H1 (cell line): ENCODE measurements at regions not wholly inside any gene's neighbourhood (a gene's known extent, or its start where the extent isn't known, plus 50 kb on each side); places are given as distances from the start of the nearest gene placed in this dataset.

Source experiments
- CBX8 ChIP-seq: fragments of 300-800, 300-1000 bp; sonication (generic); IDR thresholded peaks from 2 replicates; pipeline ENCODE4 v1.7.1; 2016; ENCODE audit warnings: low read depth, low read length, borderline replicate concordance
- CEBPB ChIP-seq: IDR thresholded peaks from 2 replicates; pipeline ENCODE4 v1.6.1; 2012; ENCODE audit warnings: low read depth, low read length
- CREB1 ChIP-seq: IDR thresholded peaks from 2 replicates; pipeline ENCODE4 v1.6.1; 2012; ENCODE audit warnings: inconsistent platforms
- EGR1 ChIP-seq: IDR thresholded peaks from 2 replicates; pipeline ENCODE4 v1.6.1; 2011; ENCODE audit warnings: low read depth, low read length, borderline replicate concordance
- EP300 ChIP-seq, 2 experiments: IDR thresholded peaks; 1 replicate in 1 of 2; 2 replicates in 1 of 2; pipeline ENCODE4 v1.6.1; 2011 to 2012; ENCODE audit warnings: low read depth in 2 of 2, low read length in 2 of 2, mild to moderate bottlenecking in 2 of 2, borderline replicate concordance in 1 of 2, inconsistent platforms in 1 of 2, moderate library complexity in 1 of 2
- GABPA ChIP-seq: IDR thresholded peaks from 2 replicates; pipeline ENCODE4 v1.6.1; 2011; ENCODE audit warnings: mild to moderate bottlenecking, low read length, moderate library complexity, borderline replicate concordance; ENCODE audit not compliant: insufficient read depth
- MAFK ChIP-seq: IDR thresholded peaks from 2 replicates; pipeline ENCODE4 v1.6.1; 2012; ENCODE audit warnings: low read depth, mild to moderate bottlenecking, improper control_type of control experiment, low read length
- POLR2A ChIP-seq, 2 experiments: IDR thresholded peaks; 1 replicate in 1 of 2; 2 replicates in 1 of 2; pipeline ENCODE4 v1.6.1; 2011; ENCODE audit warnings: low read depth in 2 of 2, low read length in 2 of 2, mild to moderate bottlenecking in 2 of 2; ENCODE audit errors: control extremely low read depth in 1 of 2
- POLR2AphosphoS5 ChIP-seq: IDR thresholded peaks from 2 replicates; pipeline ENCODE4 v1.6.1; 2011; ENCODE audit warnings: low read depth, low read length
- SRF ChIP-seq: IDR thresholded peaks from 2 replicates; pipeline ENCODE4 v1.6.1; 2011; ENCODE audit warnings: mild to moderate bottlenecking, low read depth, low read length, moderate library complexity
- ZNF274 ChIP-seq: IDR thresholded peaks from 2 replicates; pipeline ENCODE4 v1.7.0; 2012; ENCODE audit warnings: low read length, borderline replicate concordance; ENCODE audit errors: extremely low read depth
- TF ChIP-seq, protein P1 (sequence below), 3 experiments: IDR thresholded peaks; 1 replicate in 2 of 3; 2 replicates in 1 of 3; pipeline versions ENCODE4 v1.5.1 to v1.6.1; 2011; ENCODE audit warnings: low read length in 3 of 3, mild to moderate bottlenecking in 3 of 3, inconsistent platforms in 2 of 3, low read depth in 1 of 3, moderate library complexity in 1 of 3; ENCODE audit not compliant: insufficient read depth in 1 of 3; ENCODE audit errors: control extremely low read depth in 1 of 3
- TF ChIP-seq, protein P2 (sequence below): IDR thresholded peaks from 2 replicates; pipeline ENCODE4 v1.6.1; 2011; ENCODE audit warnings: low read length, improper control_type of control experiment
- TF ChIP-seq, protein P3 (sequence below): IDR thresholded peaks from 2 replicates; pipeline ENCODE4 v1.6.1; 2012; ENCODE audit warnings: low read length, inconsistent platforms

DNA sequence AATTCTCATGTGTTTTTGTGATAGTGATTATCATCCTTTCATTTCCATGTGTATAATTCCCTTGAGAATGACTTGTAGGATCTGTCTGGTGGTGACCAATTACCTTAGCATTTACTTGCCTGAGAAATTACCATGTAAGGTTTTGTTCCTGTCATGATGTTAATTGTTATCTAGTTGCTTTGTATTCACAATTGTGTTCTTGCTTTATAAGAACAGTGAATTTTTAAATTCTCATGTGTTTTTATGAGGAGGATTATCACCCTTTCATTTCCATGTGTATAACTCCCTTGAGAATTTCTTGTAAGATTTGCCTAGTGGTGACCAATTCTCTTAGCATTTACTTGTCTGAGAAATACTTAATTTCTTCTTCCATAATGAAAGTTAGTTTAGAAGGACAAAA lies 758.2 kb upstream of the NDST4 start:
- TF ChIP-seq SRF: no peak
- no peak for TF ChIP-seq EGR1
- TF ChIP-seq, protein P1, sequence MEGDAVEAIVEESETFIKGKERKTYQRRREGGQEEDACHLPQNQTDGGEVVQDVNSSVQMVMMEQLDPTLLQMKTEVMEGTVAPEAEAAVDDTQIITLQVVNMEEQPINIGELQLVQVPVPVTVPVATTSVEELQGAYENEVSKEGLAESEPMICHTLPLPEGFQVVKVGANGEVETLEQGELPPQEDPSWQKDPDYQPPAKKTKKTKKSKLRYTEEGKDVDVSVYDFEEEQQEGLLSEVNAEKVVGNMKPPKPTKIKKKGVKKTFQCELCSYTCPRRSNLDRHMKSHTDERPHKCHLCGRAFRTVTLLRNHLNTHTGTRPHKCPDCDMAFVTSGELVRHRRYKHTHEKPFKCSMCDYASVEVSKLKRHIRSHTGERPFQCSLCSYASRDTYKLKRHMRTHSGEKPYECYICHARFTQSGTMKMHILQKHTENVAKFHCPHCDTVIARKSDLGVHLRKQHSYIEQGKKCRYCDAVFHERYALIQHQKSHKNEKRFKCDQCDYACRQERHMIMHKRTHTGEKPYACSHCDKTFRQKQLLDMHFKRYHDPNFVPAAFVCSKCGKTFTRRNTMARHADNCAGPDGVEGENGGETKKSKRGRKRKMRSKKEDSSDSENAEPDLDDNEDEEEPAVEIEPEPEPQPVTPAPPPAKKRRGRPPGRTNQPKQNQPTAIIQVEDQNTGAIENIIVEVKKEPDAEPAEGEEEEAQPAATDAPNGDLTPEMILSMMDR (IDR thresholded peaks at IDR 0.05; ENCODE audit: control extremely low read depth in 1 of 3, insufficient read depth in 1 of 3, low read depth in 1 of 3, low read length in 3 of 3): no peak
- no peak for TF ChIP-seq EP300 (IDR thresholded peaks at IDR 0.05; ENCODE audit: borderline replicate concordance in 1 of 2, low read depth in 2 of 2, low read length in 2 of 2)
- no peak for TF ChIP-seq GABPA
- TF ChIP-seq CBX8: no peak
- TF ChIP-seq, protein P2, sequence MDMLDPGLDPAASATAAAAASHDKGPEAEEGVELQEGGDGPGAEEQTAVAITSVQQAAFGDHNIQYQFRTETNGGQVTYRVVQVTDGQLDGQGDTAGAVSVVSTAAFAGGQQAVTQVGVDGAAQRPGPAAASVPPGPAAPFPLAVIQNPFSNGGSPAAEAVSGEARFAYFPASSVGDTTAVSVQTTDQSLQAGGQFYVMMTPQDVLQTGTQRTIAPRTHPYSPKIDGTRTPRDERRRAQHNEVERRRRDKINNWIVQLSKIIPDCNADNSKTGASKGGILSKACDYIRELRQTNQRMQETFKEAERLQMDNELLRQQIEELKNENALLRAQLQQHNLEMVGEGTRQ: no peak
- no peak for TF ChIP-seq POLR2AphosphoS5
- TF ChIP-seq, protein P3, sequence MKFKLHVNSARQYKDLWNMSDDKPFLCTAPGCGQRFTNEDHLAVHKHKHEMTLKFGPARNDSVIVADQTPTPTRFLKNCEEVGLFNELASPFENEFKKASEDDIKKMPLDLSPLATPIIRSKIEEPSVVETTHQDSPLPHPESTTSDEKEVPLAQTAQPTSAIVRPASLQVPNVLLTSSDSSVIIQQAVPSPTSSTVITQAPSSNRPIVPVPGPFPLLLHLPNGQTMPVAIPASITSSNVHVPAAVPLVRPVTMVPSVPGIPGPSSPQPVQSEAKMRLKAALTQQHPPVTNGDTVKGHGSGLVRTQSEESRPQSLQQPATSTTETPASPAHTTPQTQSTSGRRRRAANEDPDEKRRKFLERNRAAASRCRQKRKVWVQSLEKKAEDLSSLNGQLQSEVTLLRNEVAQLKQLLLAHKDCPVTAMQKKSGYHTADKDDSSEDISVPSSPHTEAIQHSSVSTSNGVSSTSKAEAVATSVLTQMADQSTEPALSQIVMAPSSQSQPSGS: no peak
- TF ChIP-seq POLR2A (IDR thresholded peaks at IDR 0.05; ENCODE audit: control extremely low read depth in 1 of 2, low read depth in 2 of 2, low read length in 2 of 2): no peak
- TF ChIP-seq ZNF274: no peak
- TF ChIP-seq CREB1: no peak
- no peak for TF ChIP-seq CEBPB
- TF ChIP-seq MAFK: no peak
